SK-N-SH (cell line): ENCODE measurements at regions not wholly inside any gene's neighbourhood (a gene's known extent, or its start where the extent isn't known, plus 50 kb on each side); places are given as distances from the start of the nearest gene placed in this dataset.
"Not testable (repeated sequence)": the region's sequence is repeated elsewhere in the genome, so short reads cannot be mapped to it uniquely, and the experiment has no call there.

Source experiments
- CTCF ChIA-PET: fragments of 300-600, 350-600 bp; formaldehyde crosslinking; extraction: SDS; loops from one replicate; lab custom pipeline; 2021; lab: Yijun Ruan, JAX
- POLR2A ChIA-PET: fragments of 350-600 bp; sonication (Branson Sonifier 250); formaldehyde crosslinking; extraction: SDS; loops from one replicate; lab custom pipeline; 2020; ENCODE audit warnings: antibody characterized with exemption, inconsistent platforms; lab: Yijun Ruan, JAX
- DNase-seq: peaks from one replicate; pipeline ENCODE4 v3.0.0; 2012
- H2AFZ ChIP-seq: fragments of 200-600 bp; sonication (generic); 2 replicates; pipeline ENCODE4 v1.8.1; 2016; ENCODE audit warnings: antibody characterized with exemption, mild to moderate bottlenecking, low read depth
- H3F3A ChIP-seq: fragments of 200-600 bp; sonication (generic); replicated peaks from 2 replicates; pipeline ENCODE3; 2016; ENCODE audit warnings: antibody characterized with exemption, mild to moderate bottlenecking; ENCODE audit not compliant: insufficient read depth
- H3K27ac ChIP-seq, 2 experiments: fragments of 200-500 bp in 1 of 2; fragments of 200-600 bp in 1 of 2; sonication (Bioruptor generic) in 1 of 2; sonication (generic), shearing (Covaris generic) in 1 of 2; 2 replicates each; pipeline versions ENCODE4 v1.5.1 to v1.6.1; 2014 to 2016; ENCODE audit warnings: low read depth in 2 of 2, inconsistent platforms in 1 of 2, low read length in 1 of 2, mild to moderate bottlenecking in 1 of 2, mixed read lengths in 1 of 2
- H3K27me3 ChIP-seq: fragments of 200-600 bp; sonication (generic), shearing (Covaris generic); 2 replicates; pipeline ENCODE4 v1.6.1; 2016; ENCODE audit warnings: mixed run types; ENCODE audit not compliant: insufficient read depth
- H3K36me3 ChIP-seq, 2 experiments: fragments of 200-500 bp in 1 of 2; fragments of 200-600 bp in 1 of 2; sonication (Bioruptor generic) in 1 of 2; sonication (generic) in 1 of 2; replicated peaks in 1 of 2; 2 replicates each; pipeline versions ENCODE3 to v1.5.1; 2014 to 2016; ENCODE audit warnings: low read length in 1 of 2, mild to moderate bottlenecking in 1 of 2; ENCODE audit not compliant: insufficient read depth in 2 of 2, control insufficient read depth in 1 of 2
- H3K4me1 ChIP-seq, 2 experiments: fragments of 200-500 bp in 1 of 2; fragments of 200-600 bp in 1 of 2; sonication (Bioruptor generic) in 1 of 2; sonication (generic), shearing (Covaris generic) in 1 of 2; 2 replicates each; pipeline versions ENCODE4 v1.5.1 to v1.6.1; 2014 to 2016; ENCODE audit warnings: low read depth in 1 of 2, low read length in 1 of 2, mixed run types in 1 of 2; ENCODE audit not compliant: insufficient read depth in 2 of 2, control insufficient read depth in 1 of 2
- H3K4me2 ChIP-seq: fragments of 200-600 bp; sonication (generic), shearing (Covaris generic); 2 replicates; pipeline ENCODE4 v1.6.1; 2017; ENCODE audit warnings: mixed run types
- H3K4me3 ChIP-seq, 2 experiments: fragments of 200-500 bp in 1 of 2; fragments of 200-600 bp in 1 of 2; sonication (Bioruptor generic) in 1 of 2; sonication (generic), shearing (Covaris generic) in 1 of 2; 2 replicates each; pipeline versions ENCODE4 v1.5.1 to v1.8.1; 2014 to 2016; ENCODE audit warnings: low read depth in 2 of 2, inconsistent platforms in 1 of 2, low read length in 1 of 2, mild to moderate bottlenecking in 1 of 2, mixed read lengths in 1 of 2, moderate library complexity in 1 of 2
- H3K79me2 ChIP-seq: fragments of 200-600 bp; sonication (generic); 2 replicates; pipeline ENCODE4 v1.8.1; 2017; ENCODE audit warnings: mild to moderate bottlenecking; ENCODE audit not compliant: insufficient read depth
- H3K9ac ChIP-seq: fragments of 200-600 bp; sonication (generic); 2 replicates; pipeline ENCODE4 v1.6.1; 2017; ENCODE audit warnings: mixed run types
- H3K9me2 ChIP-seq: fragments of 200-600 bp; sonication (generic); 2 replicates; pipeline ENCODE4 v1.6.1; 2017; ENCODE audit warnings: mixed run types
- H3K9me3 ChIP-seq: fragments of 200-600 bp; sonication (generic); 2 replicates; pipeline ENCODE4 v1.6.1; 2017; ENCODE audit warnings: mixed run types, mild to moderate bottlenecking, moderate library complexity
- H4K20me1 ChIP-seq: fragments of 200-600 bp; sonication (generic); 2 replicates; pipeline ENCODE4 v1.6.1; 2017; ENCODE audit warnings: mild to moderate bottlenecking, mixed run types; ENCODE audit not compliant: insufficient read depth
- WGBS: methylation state at CpG from one replicate; pipeline ENCODE4 v1.1.6; 2017; ENCODE audit warnings: low lambda C conversion rate; 5-methylcytosine and 5-hydroxymethylcytosine counted together

- WGBS, result 63% methylated on average over 6 of the region's 8 CpGs
- H3K27ac ChIP-seq, POLR2A ChIA-PET, H4K20me1 ChIP-seq, DNase-seq, H3K27me3 ChIP-seq, H2AFZ ChIP-seq, H3K9me2 ChIP-seq, H3K9me3 ChIP-seq, H3K36me3 ChIP-seq, H3K4me1 ChIP-seq, H3K9ac ChIP-seq, CTCF ChIA-PET, H3K79me2 ChIP-seq, H3K4me2 ChIP-seq, H3F3A ChIP-seq, H3K4me3 ChIP-seq: not testable (repeated sequence)
Measured at GRCh38 chr16:15307184-15307583, 70.9 kb downstream of the NPIPA5 start.

DNA sequence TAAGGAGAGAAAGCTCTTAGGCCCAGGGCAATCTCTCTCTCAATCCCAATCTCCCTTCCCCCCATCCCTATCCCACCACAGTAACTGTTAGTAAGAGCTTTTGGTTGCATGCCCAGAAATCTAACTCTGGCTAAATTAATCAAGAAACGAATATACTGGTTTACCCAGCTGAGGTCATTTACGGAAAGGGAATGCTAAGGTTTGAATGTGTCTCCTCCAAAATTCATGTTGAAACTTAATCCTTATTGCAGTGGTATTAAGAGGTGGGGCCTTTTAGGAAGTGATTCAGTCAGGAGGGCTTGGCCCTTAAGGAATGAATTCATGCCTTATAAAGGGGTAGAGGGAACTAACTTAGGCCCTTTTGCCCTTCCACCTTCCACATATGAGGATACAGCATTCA, 72.2 kb downstream of the NPIPA5 start:
- DNase-seq, CTCF ChIA-PET: not testable (repeated sequence)

DNA sequence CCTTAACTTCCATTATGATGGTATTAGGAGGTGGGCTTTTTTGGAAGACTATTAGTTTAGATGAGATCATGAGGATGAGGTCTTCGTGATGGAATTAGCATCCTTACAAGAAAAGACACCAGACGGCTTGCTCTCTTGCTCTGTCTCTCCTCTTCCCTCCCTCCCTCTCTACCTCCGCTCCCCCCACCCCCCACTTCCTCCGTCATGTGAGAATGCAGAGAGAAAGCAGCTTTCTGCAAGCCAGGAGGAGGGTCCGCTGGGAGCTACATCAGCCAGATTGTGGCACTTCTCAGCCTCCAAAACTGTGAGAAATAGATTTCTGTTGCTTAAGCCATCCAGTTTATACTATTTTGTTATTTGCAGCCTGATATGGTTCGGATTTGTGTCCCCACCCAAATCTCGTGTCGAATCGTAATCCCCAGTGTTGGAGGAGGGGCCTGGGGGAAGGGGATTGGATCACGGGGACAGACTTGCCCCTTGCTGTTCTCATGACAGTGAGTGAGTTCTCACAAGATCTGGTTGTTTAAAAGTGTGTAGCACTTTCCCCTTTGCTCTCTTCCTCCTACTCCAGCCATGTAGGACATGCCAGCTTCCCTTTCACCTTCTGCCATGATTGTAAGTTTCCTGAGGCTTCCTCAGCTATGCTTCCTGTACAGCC, 74.3 kb downstream of the NPIPA5 start:
- H3K36me3 ChIP-seq, H3K9me2 ChIP-seq, H3K9me3 ChIP-seq, H3K27me3 ChIP-seq, DNase-seq, POLR2A ChIA-PET, H3F3A ChIP-seq, H3K9ac ChIP-seq, H3K4me1 ChIP-seq, H3K4me2 ChIP-seq, H3K27ac ChIP-seq, H4K20me1 ChIP-seq, H3K79me2 ChIP-seq, CTCF ChIA-PET, H2AFZ ChIP-seq, H3K4me3 ChIP-seq: not testable (repeated sequence)
- WGBS, result 59% methylated on average over 9 of the region's 10 CpGs

More for the DNA sequence above, 72.2 kb downstream of the NPIPA5 start:
- H3K4me1 ChIP-seq, H3K79me2 ChIP-seq, H3K4me2 ChIP-seq, H3K27me3 ChIP-seq, H3K9me3 ChIP-seq, H3K9me2 ChIP-seq, H3K27ac ChIP-seq, H2AFZ ChIP-seq, H3K4me3 ChIP-seq, H3F3A ChIP-seq, H4K20me1 ChIP-seq, H3K36me3 ChIP-seq, H3K9ac ChIP-seq, POLR2A ChIA-PET: not testable (repeated sequence)
- WGBS, result 25% methylated on average over 2 of the region's 2 CpGs

GRCh38 chr16:15297104-15297503, 81.0 kb downstream of the NPIPA5 start:
- POLR2A ChIA-PET, H3K4me3 ChIP-seq, CTCF ChIA-PET, H3K27ac ChIP-seq, H2AFZ ChIP-seq, H3K4me2 ChIP-seq, H3K27me3 ChIP-seq, DNase-seq, H3K79me2 ChIP-seq, H3K9me2 ChIP-seq, H3K9ac ChIP-seq, H3F3A ChIP-seq, H3K36me3 ChIP-seq, H4K20me1 ChIP-seq, H3K4me1 ChIP-seq, H3K9me3 ChIP-seq: not testable (repeated sequence)
- WGBS, result no CpG with 5 or more reads among the region's 4 CpGs

- H3K36me3 ChIP-seq, POLR2A ChIA-PET, H3K4me3 ChIP-seq, DNase-seq, H3K4me1 ChIP-seq, H3K27ac ChIP-seq, H3K9ac ChIP-seq, CTCF ChIA-PET, H3K79me2 ChIP-seq, H3F3A ChIP-seq, H2AFZ ChIP-seq, H3K9me3 ChIP-seq, H3K9me2 ChIP-seq, H3K4me2 ChIP-seq, H4K20me1 ChIP-seq, H3K27me3 ChIP-seq: not testable (repeated sequence)
- WGBS, result 26% methylated on average over 8 of the region's 8 CpGs
Measured at GRCh38 chr16:15274796-15275195, 103.3 kb downstream of the NPIPA5 start.

DNA sequence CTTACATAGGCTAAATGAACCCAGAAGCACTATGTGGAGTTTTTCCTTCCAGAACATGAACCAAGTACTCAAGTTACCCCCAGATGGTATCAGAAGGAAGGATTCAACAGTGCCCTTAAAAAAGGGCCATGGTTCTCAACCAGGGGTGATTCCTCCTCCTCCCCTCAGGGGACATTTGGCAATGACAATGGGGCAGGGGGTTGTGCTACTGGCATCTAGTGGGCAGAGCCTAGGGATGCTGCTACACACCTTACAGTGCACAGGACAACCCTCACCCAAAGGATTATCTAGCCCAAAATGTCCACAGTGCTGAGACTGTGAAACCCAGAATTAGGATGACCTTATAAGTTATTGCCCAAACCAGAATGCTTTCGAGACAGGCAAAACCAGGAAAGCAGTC, 104.1 kb downstream of the NPIPA5 start:
- no CpG with 5 or more reads among the region's 1 CpG for WGBS
- H3K9me2 ChIP-seq, DNase-seq, H3K4me3 ChIP-seq, H3F3A ChIP-seq, H3K27ac ChIP-seq, H4K20me1 ChIP-seq, H3K27me3 ChIP-seq, H3K4me1 ChIP-seq, POLR2A ChIA-PET, H3K36me3 ChIP-seq, H2AFZ ChIP-seq, CTCF ChIA-PET, H3K9ac ChIP-seq, H3K9me3 ChIP-seq, H3K79me2 ChIP-seq, H3K4me2 ChIP-seq: not testable (repeated sequence)
